Brain microvascular endothelial cell (primary cell): ENCODE measurements at regions not wholly inside any gene's neighbourhood (a gene's known extent, or its start where the extent isn't known, plus 50 kb on each side); places are given as distances from the start of the nearest gene placed in this dataset.

Experiments
- DNase-seq: peaks from one replicate; pipeline ENCODE4 v3.0.0-alpha.2; 2020
- H3K27ac ChIP-seq: fragments of 250-450 bp; sonication (Bioruptor Pico); 2 replicates; pipeline ENCODE4 v1.5.1; 2020; ENCODE audit warnings: mild to moderate bottlenecking, moderate library complexity
- H3K27me3 ChIP-seq: fragments of 250-450 bp; sonication (Bioruptor Pico); replicated peaks from 2 replicates; pipeline ENCODE4 v1.5.1; 2020; ENCODE audit warnings: mild to moderate bottlenecking
- H3K36me3 ChIP-seq: fragments of 250-450 bp; sonication (Bioruptor Pico); replicated peaks from 2 replicates; pipeline ENCODE4 v1.5.1; 2020; ENCODE audit warnings: mild to moderate bottlenecking
- H3K4me3 ChIP-seq: 2 replicates; pipeline ENCODE4 v1.5.1; 2011; ENCODE audit warnings: low read depth, mild to moderate bottlenecking, control low read depth, low read length, moderate library complexity
- in situ Hi-C: cut with HindIII; loops from 2 replicates; pipeline ENCODE4 v1.10.0; 2017; ENCODE audit warnings: low sequenced_read_pairs, low pct_ligation_motif_present
- TF ChIP-seq, protein P1 (sequence below): IDR thresholded peaks from 2 replicates; pipeline ENCODE4 v1.5.1; 2011; ENCODE audit warnings: low read depth, mild to moderate bottlenecking, moderate library complexity, low read length, control low read depth, inconsistent platforms; ENCODE audit errors: missing control alignments

DNA sequence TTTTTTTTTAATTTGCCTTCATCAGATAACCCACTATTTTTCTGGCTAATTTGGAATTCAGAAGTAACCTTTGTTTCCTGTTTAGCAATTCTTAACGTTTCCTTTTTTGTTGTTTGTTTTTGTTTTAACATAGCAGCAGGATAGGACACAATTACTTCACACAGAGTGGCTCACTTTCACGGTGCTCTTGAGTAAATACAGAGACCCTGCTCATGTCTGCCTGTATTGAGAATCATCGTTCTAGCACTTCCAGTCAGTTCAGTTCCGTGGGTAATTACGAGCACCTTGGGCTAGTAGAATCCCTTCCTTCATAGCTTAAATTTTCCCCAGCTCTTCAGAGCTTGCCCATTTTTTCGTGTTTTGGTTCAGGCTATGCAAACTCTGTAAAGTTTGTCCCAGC is 1225.4 kb upstream of the LRRTM1 start:
- Histone ChIP-seq H3K36me3 (no peaks in the 10 kb centered on the region), H3K4me3 (no peak overlapping the region), H3K27ac (no peak overlapping the region), H3K27me3 (no peaks in the 10 kb centered on the region)
- TF ChIP-seq, protein P1, sequence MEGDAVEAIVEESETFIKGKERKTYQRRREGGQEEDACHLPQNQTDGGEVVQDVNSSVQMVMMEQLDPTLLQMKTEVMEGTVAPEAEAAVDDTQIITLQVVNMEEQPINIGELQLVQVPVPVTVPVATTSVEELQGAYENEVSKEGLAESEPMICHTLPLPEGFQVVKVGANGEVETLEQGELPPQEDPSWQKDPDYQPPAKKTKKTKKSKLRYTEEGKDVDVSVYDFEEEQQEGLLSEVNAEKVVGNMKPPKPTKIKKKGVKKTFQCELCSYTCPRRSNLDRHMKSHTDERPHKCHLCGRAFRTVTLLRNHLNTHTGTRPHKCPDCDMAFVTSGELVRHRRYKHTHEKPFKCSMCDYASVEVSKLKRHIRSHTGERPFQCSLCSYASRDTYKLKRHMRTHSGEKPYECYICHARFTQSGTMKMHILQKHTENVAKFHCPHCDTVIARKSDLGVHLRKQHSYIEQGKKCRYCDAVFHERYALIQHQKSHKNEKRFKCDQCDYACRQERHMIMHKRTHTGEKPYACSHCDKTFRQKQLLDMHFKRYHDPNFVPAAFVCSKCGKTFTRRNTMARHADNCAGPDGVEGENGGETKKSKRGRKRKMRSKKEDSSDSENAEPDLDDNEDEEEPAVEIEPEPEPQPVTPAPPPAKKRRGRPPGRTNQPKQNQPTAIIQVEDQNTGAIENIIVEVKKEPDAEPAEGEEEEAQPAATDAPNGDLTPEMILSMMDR: no peak
- DNase-seq: no peak
- in situ Hi-C loops: no loop called here

DNA sequence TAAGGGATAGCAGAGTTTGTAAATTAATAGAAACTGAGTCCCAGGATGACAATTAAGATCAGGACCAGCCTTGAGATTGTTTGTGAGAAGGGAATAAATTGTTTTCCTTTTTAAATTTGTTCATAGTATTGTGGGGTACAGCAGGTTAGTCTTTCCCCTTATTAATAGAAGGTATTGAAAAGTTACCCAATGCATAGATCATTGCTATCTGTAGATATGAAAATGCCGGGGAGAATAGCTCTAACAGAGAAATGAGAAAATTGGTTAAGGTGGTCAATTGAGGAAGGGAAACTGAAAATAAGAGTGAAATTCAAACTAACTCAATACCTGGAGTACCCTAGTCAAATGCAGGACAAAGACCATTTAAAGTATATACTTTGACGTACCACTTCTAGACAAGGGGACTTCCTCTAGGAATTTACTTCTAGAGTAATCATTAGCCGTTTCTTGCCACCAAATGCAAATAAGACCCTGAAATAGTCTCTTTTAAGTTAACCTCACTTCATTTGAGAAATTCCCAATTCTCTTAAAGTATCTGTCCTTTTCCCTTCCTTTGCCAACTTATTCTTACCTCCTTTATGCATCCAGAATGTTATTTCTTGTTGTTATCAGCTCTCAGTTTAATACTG is 1224.4 kb upstream of the LRRTM1 start:
- TF ChIP-seq, protein P1: no peak
- H3K27me3 ChIP-seq: no peaks in the 10 kb centered on the region
- in situ Hi-C loops: no loop called here

GRCh38 chr2:81523344-81523743 is 1218.8 kb upstream of the LRRTM1 start:
- TF ChIP-seq, protein P1: no peak
- H3K27me3 ChIP-seq: no peaks in the 10 kb centered on the region

More for the DNA sequence above, 1224.4 kb upstream of the LRRTM1 start:
- no peak overlapping the region for H3K4me3 ChIP-seq
- H3K36me3 ChIP-seq: no peaks in the 10 kb centered on the region
- no peak for DNase-seq
- H3K27ac ChIP-seq: no peak overlapping the region

DNA sequence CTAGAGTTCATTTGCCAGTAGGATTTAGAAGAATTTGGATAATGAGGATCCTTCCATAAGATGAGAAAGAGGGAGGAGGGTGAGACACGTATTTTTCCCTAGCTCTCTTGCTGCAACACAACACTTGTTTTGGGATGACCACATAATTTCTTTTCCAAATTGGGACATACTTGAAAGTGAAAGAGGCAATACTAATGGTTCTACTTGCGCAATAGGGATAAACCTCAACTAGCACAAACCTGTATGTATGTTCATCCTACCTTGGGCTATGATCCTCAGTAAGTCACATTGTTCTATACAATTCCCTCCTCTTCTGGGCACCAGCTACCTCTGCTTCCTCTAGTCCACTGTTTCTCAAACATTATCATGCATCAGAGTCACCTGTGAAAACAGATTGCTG is 1208.8 kb upstream of the LRRTM1 start:
- no peak overlapping the region for H3K4me3 ChIP-seq
- H3K27me3 ChIP-seq: no peaks in the 10 kb centered on the region
- no peak for DNase-seq
- no peak overlapping the region for H3K27ac ChIP-seq
- TF ChIP-seq, protein P1: no peak
- in situ Hi-C loops: no loop called here
- H3K36me3 ChIP-seq: no peaks in the 10 kb centered on the region

More at GRCh38 chr2:81523344-81523743, 1218.8 kb upstream of the LRRTM1 start:
- Histone ChIP-seq H3K4me3 (no peak overlapping the region), H3K36me3 (no peaks in the 10 kb centered on the region), H3K27ac (no peak overlapping the region)
- DNase-seq: no peak
- in situ Hi-C loops: no loop called here

DNA sequence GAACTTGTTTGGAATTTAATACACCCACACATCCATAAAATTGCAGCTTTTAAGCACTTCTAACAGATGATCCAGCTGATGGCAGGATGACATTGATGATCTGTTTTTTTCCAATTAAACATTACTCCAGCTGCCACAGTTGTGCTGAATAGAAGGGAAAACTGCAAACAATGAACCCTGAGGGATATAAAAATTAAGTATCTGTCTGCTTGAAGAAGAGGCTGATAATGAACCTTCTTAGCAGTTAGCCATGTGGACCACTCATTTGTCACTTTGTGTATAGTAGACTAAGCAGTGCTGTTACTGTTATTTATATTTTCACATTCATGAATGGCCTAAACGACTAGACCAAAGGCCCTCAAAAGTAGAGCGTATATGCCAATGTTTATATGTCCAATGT is 1201.0 kb upstream of the LRRTM1 start:
- no peak overlapping the region for H3K27ac ChIP-seq
- DNase-seq: no peak
- TF ChIP-seq, protein P1: no peak
- in situ Hi-C loops: no loop called here
- no peaks in the 10 kb centered on the region for H3K36me3 ChIP-seq
- no peaks in the 10 kb centered on the region for H3K27me3 ChIP-seq
- H3K4me3 ChIP-seq: no peak overlapping the region

- Histone ChIP-seq H3K27ac (no peak overlapping the region), H3K27me3 (no peaks in the 10 kb centered on the region)
- in situ Hi-C loops: no loop called here
These were observed 1191.0 kb upstream of the LRRTM1 start for GRCh38 chr2:81495556-81495955.

More at GRCh38 chr2:81495556-81495955, 1191.0 kb upstream of the LRRTM1 start:
- Histone ChIP-seq H3K4me3 (no peak overlapping the region), H3K36me3 (no peaks in the 10 kb centered on the region)
- TF ChIP-seq, protein P1: no peak
- DNase-seq: no peak
